Endodermal cell (in vitro differentiated cells): ENCODE measurements at regions not wholly inside any gene's neighbourhood (a gene's known extent, or its start where the extent isn't known, plus 50 kb on each side); places are given as distances from the start of the nearest gene placed in this dataset.
A peak's percentile ranks its signal among the peaks of the same experiment; 100 is the strongest.

Experiments
- DNase-seq: peaks from one replicate; pipeline ENCODE4 v3.0.0-alpha.2; 2017
- H3K27ac ChIP-seq: 2 replicates; pipeline ENCODE4 v1.5.1; 2013; ENCODE audit warnings: mild to moderate bottlenecking, low read depth, low read length, moderate library complexity
- H3K27me3 ChIP-seq: 2 replicates; pipeline ENCODE4 v1.6.1; 2013; ENCODE audit warnings: mild to moderate bottlenecking, low read length, moderate library complexity; ENCODE audit not compliant: insufficient read depth, control insufficient read depth, poor library complexity, severe bottlenecking
- H3K36me3 ChIP-seq: 2 replicates; pipeline ENCODE4 v1.7.0; 2013; ENCODE audit warnings: mild to moderate bottlenecking, low read length, moderate library complexity; ENCODE audit not compliant: control insufficient read depth, insufficient read depth
- H3K4me1 ChIP-seq: one replicate; pipeline ENCODE4 v1.7.0; 2013; ENCODE audit warnings: low read length; ENCODE audit not compliant: control insufficient read depth, insufficient read depth
- H3K4me3 ChIP-seq: 2 replicates; pipeline ENCODE4 v1.5.1; 2013; ENCODE audit warnings: mild to moderate bottlenecking, low read length, moderate library complexity
- H3K9ac ChIP-seq: 2 replicates; pipeline ENCODE4 v1.6.1; 2013; ENCODE audit warnings: mild to moderate bottlenecking, low read length, moderate library complexity; ENCODE audit not compliant: poor library complexity, severe bottlenecking; ENCODE audit errors: extremely low read depth
- H3K9me3 ChIP-seq: 2 replicates; pipeline ENCODE4 v1.6.1; 2013; ENCODE audit warnings: mild to moderate bottlenecking, low read length, moderate library complexity; ENCODE audit not compliant: control insufficient read depth
- H3K27ac Mint-ChIP-seq: 2 replicates; pipeline ENCODE4 v1.8.0; 2020; ENCODE audit warnings: mixed read lengths
- H3K27me3 Mint-ChIP-seq: 2 replicates; pipeline ENCODE4 v1.8.0; 2021; ENCODE audit warnings: mild to moderate bottlenecking, mixed read lengths; ENCODE audit not compliant: insufficient read depth
- H3K36me3 Mint-ChIP-seq: 2 replicates; pipeline ENCODE4 v1.8.0; 2020; ENCODE audit warnings: low read depth, mixed read lengths
- H3K4me1 Mint-ChIP-seq: 2 replicates; pipeline ENCODE4 v1.8.0; 2020; ENCODE audit warnings: mixed read lengths
- H3K4me3 Mint-ChIP-seq: 2 replicates; pipeline ENCODE4 v1.8.0; 2020; ENCODE audit warnings: mild to moderate bottlenecking, moderate library complexity, mixed read lengths
- H3K9me3 Mint-ChIP-seq: 2 replicates; pipeline ENCODE4 v1.8.0; 2020; ENCODE audit warnings: mild to moderate bottlenecking, mixed read lengths
- CTCF ChIP-seq: fragments of 200-600 bp; sonication (generic); conservative IDR thresholded peaks from 2 replicates; pipeline ENCODE4 v1.5.0; 2021; ENCODE audit warnings: antibody characterized with exemption, mild to moderate bottlenecking
- WGBS, 2 experiments: methylation state at CpG; one replicate each; pipeline versions ENCODE4 v1.1.5 to v1.1.7; 2013; ENCODE audit warnings: missing lambda C conversion rate in 2 of 2, mixed read lengths in 1 of 2; ENCODE audit not compliant: insufficient coverage in 1 of 2, insufficient read length in 1 of 2; 5-methylcytosine and 5-hydroxymethylcytosine counted together

- Histone ChIP-seq H3K36me3 (no peaks in the 10 kb centered on the region), H3K9ac (no peak overlapping the region), H3K4me1 (no peaks in the 10 kb centered on the region), H3K27ac (no peak overlapping the region), H3K9me3 (peaks cover 77% of the 10 kb centered on the region), H3K4me3 (no peak overlapping the region), H3K27me3 (no peaks in the 10 kb centered on the region)
- WGBS, 2 experiments = 85 to 87% methylated on average over 9 to 15 of the region's 15 CpGs
- Mint-ChIP-seq H3K4me1 (no peaks in the 10 kb centered on the region), H3K4me3 (no peak overlapping the region), H3K36me3 (no peaks in the 10 kb centered on the region), H3K27ac (no peak overlapping the region), H3K27me3 (no peaks in the 10 kb centered on the region), H3K9me3 (peaks cover 95% of the 10 kb centered on the region)
- DNase-seq = no peak
- no peak for TF ChIP-seq CTCF
Observed at GRCh38 chr20:56166781-56167465, 81.6 kb upstream of the MC3R start.

- Histone ChIP-seq H3K36me3 (no peaks in the 10 kb centered on the region), H3K4me3 (no peak overlapping the region), H3K27ac (no peak overlapping the region), H3K4me1 (no peaks in the 10 kb centered on the region), H3K9ac (no peak overlapping the region), H3K9me3 (peaks cover 77% of the 10 kb centered on the region), H3K27me3 (no peaks in the 10 kb centered on the region)
- peak; percentile 41 for TF ChIP-seq CTCF
- Mint-ChIP-seq H3K36me3 (no peaks in the 10 kb centered on the region), H3K9me3 (peaks cover 94% of the 10 kb centered on the region), H3K27me3 (no peaks in the 10 kb centered on the region), H3K4me1 (no peaks in the 10 kb centered on the region), H3K27ac (no peak overlapping the region), H3K4me3 (no peak overlapping the region)
- 34 to 57% methylated on average over 4 to 6 of the region's 6 CpGs for WGBS, 2 experiments
- DNase-seq = peak; percentile 50
Observed at GRCh38 chr20:56171087-56172012, 77.2 kb upstream of the MC3R start.

- DNase-seq = no peak
- TF ChIP-seq CTCF = no peak
- Mint-ChIP-seq H3K36me3 (no peaks in the 10 kb centered on the region), H3K4me1 (no peaks in the 10 kb centered on the region), H3K27me3 (no peaks in the 10 kb centered on the region), H3K9me3 (peaks cover 96% of the 10 kb centered on the region), H3K27ac (no peak overlapping the region), H3K4me3 (no peak overlapping the region)
- H3K36me3 ChIP-seq = no peaks in the 10 kb centered on the region
- no peak overlapping the region for H3K9ac ChIP-seq
- peaks cover 83% of the 10 kb centered on the region for H3K9me3 ChIP-seq
- H3K4me3 ChIP-seq = no peak overlapping the region
- H3K4me1 ChIP-seq = no peaks in the 10 kb centered on the region
- H3K27me3 ChIP-seq = no peaks in the 10 kb centered on the region
- 81 to 95% methylated on average over 4 to 5 of the region's 5 CpGs for WGBS, 2 experiments
- no peak overlapping the region for H3K27ac ChIP-seq
Observed at GRCh38 chr20:56173438-56173837, 75.1 kb upstream of the MC3R start.
